ELF-1 (cell line): ENCODE measurements at regions not wholly inside any gene's neighbourhood (a gene's known extent, or its start where the extent isn't known, plus 50 kb on each side); places are given as distances from the start of the nearest gene placed in this dataset.
A peak's percentile ranks its signal among the peaks of the same experiment; 100 is the strongest.

Source experiments
- DNase-seq: peaks from one replicate; pipeline ENCODE4 v3.0.0-alpha.2; 2016; ENCODE audit warnings: low read depth, low spot score

GRCh38 chr15:81491414-81492096, 117.5 kb upstream of the TMC3 start:
- DNase-seq = no peak

- DNase-seq = no peak
These were observed 111.8 kb upstream of the TMC3 start for GRCh38 chr15:81485806-81486205.

GRCh38 chr15:81484086-81484955, 110.3 kb upstream of the TMC3 start:
- DNase-seq = no peak

- DNase-seq = no peak
These were observed 109.5 kb upstream of the TMC3 start for GRCh38 chr15:81483496-81483895.

- DNase-seq = no peak
These were observed 107.3 kb upstream of the TMC3 start for GRCh38 chr15:81481346-81481745.

- DNase-seq = peak; percentile 47
These were observed 106.6 kb upstream of the TMC3 start for GRCh38 chr15:81480645-81481053.

GRCh38 chr15:81478354-81478753, 104.3 kb upstream of the TMC3 start:
- DNase-seq = no peak

- DNase-seq = no peak
These were observed 101.9 kb upstream of the TMC3 start for GRCh38 chr15:81475926-81476325.

- no peak for DNase-seq
These were observed 101.5 kb upstream of the TMC3 start for GRCh38 chr15:81475471-81475870.

- DNase-seq = no peak
These were observed 99.9 kb upstream of the TMC3 start for GRCh38 chr15:81473946-81474345.

- DNase-seq = no peak
These were observed 99.2 kb upstream of the TMC3 start for GRCh38 chr15:81473177-81473576.

GRCh38 chr15:81471151-81471550, 97.1 kb upstream of the TMC3 start:
- no peak for DNase-seq

GRCh38 chr15:81469154-81469553, 95.1 kb upstream of the TMC3 start:
- no peak for DNase-seq

GRCh38 chr15:81466741-81467140, 92.7 kb upstream of the TMC3 start:
- DNase-seq = no peak

GRCh38 chr15:81454024-81454423, 80.0 kb upstream of the TMC3 start:
- no peak for DNase-seq

- no peak for DNase-seq
These were observed 76.7 kb upstream of the TMC3 start for GRCh38 chr15:81450721-81451120.

GRCh38 chr15:81449836-81450474, 75.9 kb upstream of the TMC3 start:
- DNase-seq = no peak

- no peak for DNase-seq
These were observed 69.2 kb upstream of the TMC3 start for GRCh38 chr15:81443040-81443820.

GRCh38 chr15:81442454-81442853, 68.4 kb upstream of the TMC3 start:
- no peak for DNase-seq

- DNase-seq = no peak
These were observed 60.8 kb upstream of the TMC3 start for GRCh38 chr15:81434851-81435250.

GRCh38 chr15:81433462-81433861, 59.4 kb upstream of the TMC3 start:
- peak; percentile 21 for DNase-seq

GRCh38 chr15:81432179-81432578, 58.2 kb upstream of the TMC3 start:
- no peak for DNase-seq
